WTC11 (cell line): ENCODE measurements at regions not wholly inside any gene's neighbourhood (a gene's known extent, or its start where the extent isn't known, plus 50 kb on each side); places are given as distances from the start of the nearest gene placed in this dataset.

Experiments
- ATAC-seq: fragments of 200-7000 bp; cut with Tn5 transposase; 2 replicates; pipeline ENCODE4 v1.10.0; 2021; ENCODE audit warnings: mild to moderate bottlenecking, moderate library complexity
- CTCF ChIA-PET: fragments of 300-600 bp; sonication (Branson Sonifier 250); formaldehyde crosslinking; loops from one replicate; lab custom pipeline; 2021; ENCODE audit warnings: antibody characterized with exemption; lab: Charles Lee
- POLR2A ChIA-PET: fragments of 350-600 bp; sonication (Branson Sonifier 250); formaldehyde crosslinking; loops from one replicate; lab custom pipeline; 2021; ENCODE audit warnings: antibody characterized with exemption; lab: Charles Lee
- DNase-seq: peaks from one replicate; pipeline ENCODE4 v3.0.0; 2021; ENCODE audit warnings: low spot score
- H3K27ac Mint-ChIP-seq: 2 replicates; pipeline ENCODE4 v1.8.0; 2021; ENCODE audit warnings: mixed read lengths
- H3K27me3 Mint-ChIP-seq: 2 replicates; pipeline ENCODE4 v1.8.0; 2021; ENCODE audit warnings: low read depth, mild to moderate bottlenecking, moderate library complexity, mixed read lengths
- H3K36me3 Mint-ChIP-seq: 2 replicates; pipeline ENCODE4 v1.8.0; 2021; ENCODE audit warnings: mixed read lengths
- H3K4me1 Mint-ChIP-seq: 2 replicates; pipeline ENCODE4 v1.8.0; 2022; ENCODE audit warnings: mixed read lengths
- H3K4me3 Mint-ChIP-seq: 2 replicates; pipeline ENCODE4 v1.8.0; 2021; ENCODE audit warnings: mild to moderate bottlenecking, moderate library complexity, mixed read lengths
- H3K9me3 Mint-ChIP-seq: 2 replicates; pipeline ENCODE4 v1.8.0; 2021; ENCODE audit warnings: mixed read lengths
- ATF1 ChIP-seq: sonication (generic); formaldehyde crosslinking; IDR thresholded peaks from 2 replicates; pipeline ENCODE4 v1.8.1; 2023; ENCODE audit warnings: mild to moderate bottlenecking, moderate library complexity, missing genetic modification reagents
- ETV6 ChIP-seq: sonication (generic); formaldehyde crosslinking; IDR thresholded peaks from 2 replicates; pipeline ENCODE4 v1.8.1; 2022; ENCODE audit warnings: mild to moderate bottlenecking, missing genetic modification reagents
- FOXP1 ChIP-seq: sonication (generic); formaldehyde crosslinking; IDR thresholded peaks from 2 replicates; pipeline ENCODE4 v1.8.0; 2022; ENCODE audit warnings: missing genetic modification reagents, mild to moderate bottlenecking, moderate library complexity, borderline replicate concordance
- JAZF1 ChIP-seq: fragments of 250-450 bp; sonication (Bioruptor Pico); IDR thresholded peaks from 2 replicates; pipeline ENCODE4 v1.9.0; 2021; ENCODE audit warnings: moderate library complexity, mild to moderate bottlenecking, inconsistent platforms
- JUN ChIP-seq: sonication (generic); formaldehyde crosslinking; IDR thresholded peaks from 2 replicates; pipeline ENCODE4 v1.8.0; 2023; ENCODE audit warnings: mild to moderate bottlenecking, missing genetic modification reagents
- NR3C1 ChIP-seq: sonication (generic); formaldehyde crosslinking; conservative IDR thresholded peaks from 2 replicates; pipeline ENCODE4 v1.8.1; 2023; ENCODE audit warnings: low read depth, mild to moderate bottlenecking, missing genetic modification reagents
- TEAD4 ChIP-seq: sonication (generic); formaldehyde crosslinking; IDR thresholded peaks from 2 replicates; pipeline ENCODE4 v1.8.0; 2022; ENCODE audit warnings: mild to moderate bottlenecking, missing genetic modification reagents
- ZBTB21 ChIP-seq: sonication (generic); formaldehyde crosslinking; IDR thresholded peaks from 2 replicates; pipeline ENCODE4 v1.8.1; 2023; ENCODE audit warnings: mild to moderate bottlenecking, missing genetic modification reagents, borderline replicate concordance
- ZNF219 ChIP-seq: sonication (generic); formaldehyde crosslinking; IDR thresholded peaks from 2 replicates; pipeline ENCODE4 v1.8.0; 2023; ENCODE audit warnings: missing genetic modification reagents, mild to moderate bottlenecking, borderline replicate concordance
- ZNF281 ChIP-seq: sonication (generic); formaldehyde crosslinking; IDR thresholded peaks from 2 replicates; pipeline ENCODE4 v1.8.0; 2023; ENCODE audit warnings: mild to moderate bottlenecking, missing genetic modification reagents
- ZNF416 ChIP-seq: fragments of 250-450 bp; sonication (Bioruptor Pico); IDR thresholded peaks from 2 replicates; pipeline ENCODE4 v1.9.0; 2021; ENCODE audit warnings: mild to moderate bottlenecking, inconsistent platforms
- ZNF425 ChIP-seq: fragments of 250-450 bp; sonication (Bioruptor Pico); conservative IDR thresholded peaks from 2 replicates; pipeline ENCODE4 v1.9.0; 2021; ENCODE audit warnings: mild to moderate bottlenecking
- ZNF512 ChIP-seq: sonication (generic); formaldehyde crosslinking; IDR thresholded peaks from 2 replicates; pipeline ENCODE4 v1.8.1; 2022; ENCODE audit warnings: missing genetic modification reagents, borderline replicate concordance
- TF ChIP-seq, protein P1 (sequence below): sonication (generic); formaldehyde crosslinking; IDR thresholded peaks from 2 replicates; pipeline ENCODE4 v1.8.0; 2022; ENCODE audit warnings: missing genetic modification reagents
- TF ChIP-seq, protein P2 (sequence below): sonication (generic); formaldehyde crosslinking; conservative IDR thresholded peaks from 2 replicates; pipeline ENCODE4 v1.8.1; 2022; ENCODE audit warnings: mild to moderate bottlenecking, missing genetic modification reagents

- no peaks in the 10 kb centered on the region for H3K4me1 Mint-ChIP-seq
- no peak for ATAC-seq
- no peak overlapping the region for H3K4me3 Mint-ChIP-seq
- H3K36me3 Mint-ChIP-seq, result no peaks in the 10 kb centered on the region
- no peak overlapping the region for H3K27ac Mint-ChIP-seq
- H3K27me3 Mint-ChIP-seq, result no peaks in the 10 kb centered on the region
- peaks cover 4% of the 10 kb centered on the region; the same call in 1 of the 2 replicates for H3K9me3 Mint-ChIP-seq
- POLR2A ChIA-PET, result no interaction called here
- DNase-seq, result no peak
- CTCF ChIA-PET, result no interaction called here
- TF ChIP-seq JAZF1, result no peak
- no peak for TF ChIP-seq ETV6 (CRISPR knock-in tag)
- TF ChIP-seq TEAD4 (CRISPR knock-in tag), result no peak
- TF ChIP-seq, protein P1, sequence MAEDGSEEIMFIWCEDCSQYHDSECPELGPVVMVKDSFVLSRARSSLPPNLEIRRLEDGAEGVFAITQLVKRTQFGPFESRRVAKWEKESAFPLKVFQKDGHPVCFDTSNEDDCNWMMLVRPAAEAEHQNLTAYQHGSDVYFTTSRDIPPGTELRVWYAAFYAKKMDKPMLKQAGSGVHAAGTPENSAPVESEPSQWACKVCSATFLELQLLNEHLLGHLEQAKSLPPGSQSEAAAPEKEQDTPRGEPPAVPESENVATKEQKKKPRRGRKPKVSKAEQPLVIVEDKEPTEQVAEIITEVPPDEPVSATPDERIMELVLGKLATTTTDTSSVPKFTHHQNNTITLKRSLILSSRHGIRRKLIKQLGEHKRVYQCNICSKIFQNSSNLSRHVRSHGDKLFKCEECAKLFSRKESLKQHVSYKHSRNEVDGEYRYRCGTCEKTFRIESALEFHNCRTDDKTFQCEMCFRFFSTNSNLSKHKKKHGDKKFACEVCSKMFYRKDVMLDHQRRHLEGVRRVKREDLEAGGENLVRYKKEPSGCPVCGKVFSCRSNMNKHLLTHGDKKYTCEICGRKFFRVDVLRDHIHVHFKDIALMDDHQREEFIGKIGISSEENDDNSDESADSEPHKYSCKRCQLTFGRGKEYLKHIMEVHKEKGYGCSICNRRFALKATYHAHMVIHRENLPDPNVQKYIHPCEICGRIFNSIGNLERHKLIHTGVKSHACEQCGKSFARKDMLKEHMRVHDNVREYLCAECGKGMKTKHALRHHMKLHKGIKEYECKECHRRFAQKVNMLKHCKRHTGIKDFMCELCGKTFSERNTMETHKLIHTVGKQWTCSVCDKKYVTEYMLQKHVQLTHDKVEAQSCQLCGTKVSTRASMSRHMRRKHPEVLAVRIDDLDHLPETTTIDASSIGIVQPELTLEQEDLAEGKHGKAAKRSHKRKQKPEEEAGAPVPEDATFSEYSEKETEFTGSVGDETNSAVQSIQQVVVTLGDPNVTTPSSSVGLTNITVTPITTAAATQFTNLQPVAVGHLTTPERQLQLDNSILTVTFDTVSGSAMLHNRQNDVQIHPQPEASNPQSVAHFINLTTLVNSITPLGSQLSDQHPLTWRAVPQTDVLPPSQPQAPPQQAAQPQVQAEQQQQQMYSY, result no peak
- TF ChIP-seq ZNF512 (CRISPR knock-in tag), result no peak
- TF ChIP-seq ZNF219 (CRISPR knock-in tag), result no peak
- TF ChIP-seq FOXP1 (CRISPR knock-in tag), result no peak
- no peak for TF ChIP-seq JUN
- TF ChIP-seq ZNF281 (CRISPR knock-in tag), result no peak
- no peak for TF ChIP-seq ZBTB21 (CRISPR knock-in tag)
- TF ChIP-seq ZNF425 (CRISPR knock-in tag), result no peak
- TF ChIP-seq, protein P2, sequence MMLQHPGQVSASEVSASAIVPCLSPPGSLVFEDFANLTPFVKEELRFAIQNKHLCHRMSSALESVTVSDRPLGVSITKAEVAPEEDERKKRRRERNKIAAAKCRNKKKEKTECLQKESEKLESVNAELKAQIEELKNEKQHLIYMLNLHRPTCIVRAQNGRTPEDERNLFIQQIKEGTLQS (CRISPR knock-in tag), result no peak
- TF ChIP-seq ATF1 (CRISPR knock-in tag), result no peak
- TF ChIP-seq ZNF416 (CRISPR knock-in tag), result no peak
- no peak for TF ChIP-seq NR3C1 (CRISPR knock-in tag)
These were observed 56.4 kb upstream of the PNPLA4 start for GRCh38 chrX:7983581-7983980.
